CD14-positive monocyte (primary cell): ENCODE measurements at regions not wholly inside any gene's neighbourhood (a gene's known extent, or its start where the extent isn't known, plus 50 kb on each side); places are given as distances from the start of the nearest gene placed in this dataset.

Experiments used
- DNase-seq, 3 donors: peaks; one replicate each; pipeline ENCODE4 v3.0.0-alpha.2; 2011 to 2022
- H2AFZ ChIP-seq: 2 replicates; pipeline ENCODE4 v1.6.0; 2012; ENCODE audit warnings: mild to moderate bottlenecking, low read depth, low read length, inconsistent platforms; ENCODE audit not compliant: insufficient read depth, poor library complexity, severe bottlenecking
- H3K27ac ChIP-seq, 2 donors: 1 replicate in 1 of 2; 2 replicates in 1 of 2; pipeline ENCODE4 v1.5.1; 2012 to 2013; ENCODE audit warnings: low read length in 2 of 2, control low read depth in 1 of 2, inconsistent platforms in 1 of 2, low read depth in 1 of 2, mild to moderate bottlenecking in 1 of 2
- H3K27me3 ChIP-seq, 2 donors: one replicate each; pipeline versions ENCODE4 v1.6.0 to v1.6.1; 2011 to 2013; ENCODE audit warnings: low read length in 2 of 2; ENCODE audit not compliant: control insufficient read depth in 2 of 2, insufficient read depth in 2 of 2
- H3K36me3 ChIP-seq, 2 donors: replicated peaks in 1 of 2; 1 replicate in 1 of 2; 2 replicates in 1 of 2; pipeline versions ENCODE4 v1.5.1 to v1.6.1; 2012 to 2013; ENCODE audit warnings: low read length in 2 of 2, control low read depth in 1 of 2, inconsistent platforms in 1 of 2, mild to moderate bottlenecking in 1 of 2; ENCODE audit not compliant: insufficient read depth in 2 of 2, control insufficient read depth in 1 of 2
- H3K4me1 ChIP-seq, 2 donors: 1 replicate in 1 of 2; 2 replicates in 1 of 2; pipeline versions ENCODE4 v1.5.1 to v1.6.1; 2012 to 2013; ENCODE audit warnings: low read length in 2 of 2, control low read depth in 1 of 2, inconsistent platforms in 1 of 2, mild to moderate bottlenecking in 1 of 2, moderate library complexity in 1 of 2; ENCODE audit not compliant: insufficient read depth in 2 of 2, control insufficient read depth in 1 of 2
- H3K4me2 ChIP-seq: replicated peaks from 2 replicates; pipeline ENCODE3; 2012; ENCODE audit warnings: low read length, moderate library complexity, mild to moderate bottlenecking; ENCODE audit not compliant: poor library complexity, severe bottlenecking; ENCODE audit errors: extremely low read depth
- H3K4me3 ChIP-seq, 3 experiments: fragments of 200-600 bp in 1 of 3; sonication (generic) in 1 of 3; replicated peaks in 1 of 3; 1 replicate in 2 of 3; 2 replicates in 1 of 3; pipeline ENCODE4 v1.5.1; 2011 to 2013; ENCODE audit warnings: low read length in 3 of 3, mild to moderate bottlenecking in 3 of 3, control low read depth in 2 of 3, low read depth in 2 of 3, inconsistent platforms in 1 of 3, moderate library complexity in 1 of 3
- H3K79me2 ChIP-seq: 2 replicates; pipeline ENCODE4 v1.6.0; 2012; ENCODE audit warnings: mild to moderate bottlenecking, control low read depth, inconsistent platforms, low read length, moderate library complexity; ENCODE audit not compliant: insufficient read depth
- H3K9ac ChIP-seq: 2 replicates; pipeline ENCODE4 v1.6.0; 2017; ENCODE audit warnings: low read length, mild to moderate bottlenecking; ENCODE audit not compliant: insufficient read depth, poor library complexity, severe bottlenecking
- H3K9me3 ChIP-seq, 2 donors: replicated peaks in 1 of 2; 1 replicate in 1 of 2; 2 replicates in 1 of 2; pipeline versions ENCODE4 v1.5.1 to v1.6.1; 2012 to 2013; ENCODE audit warnings: low read length in 2 of 2, control low read depth in 1 of 2; ENCODE audit not compliant: control insufficient read depth in 1 of 2, insufficient read depth in 1 of 2
- H4K20me1 ChIP-seq: 2 replicates; pipeline ENCODE4 v1.6.0; 2012; ENCODE audit warnings: mild to moderate bottlenecking, low read length, control low read depth, moderate library complexity; ENCODE audit not compliant: insufficient read depth
- H3K27ac Mint-ChIP-seq, 7 donors: one replicate each; pipeline ENCODE4 v1.8.0; 2020; ENCODE audit warnings: mild to moderate bottlenecking in 7 of 7, mixed read lengths in 7 of 7, moderate library complexity in 6 of 7, inconsistent platforms in 2 of 7
- H3K27me3 Mint-ChIP-seq, 3 donors: one replicate each; pipeline ENCODE4 v1.8.0; 2021 to 2022; ENCODE audit warnings: low read depth in 3 of 3, mild to moderate bottlenecking in 3 of 3, mixed read lengths in 3 of 3, moderate library complexity in 3 of 3, inconsistent platforms in 1 of 3
- H3K36me3 Mint-ChIP-seq, 2 donors: one replicate each; pipeline ENCODE4 v1.8.0; 2020; ENCODE audit warnings: mixed read lengths in 2 of 2, inconsistent platforms in 1 of 2, mild to moderate bottlenecking in 1 of 2
- H3K4me1 Mint-ChIP-seq: one replicate; pipeline ENCODE4 v1.8.0; 2020; ENCODE audit warnings: mild to moderate bottlenecking, mixed read lengths
- H3K4me3 Mint-ChIP-seq, 2 donors: one replicate each; pipeline ENCODE4 v1.8.0; 2020; ENCODE audit warnings: mild to moderate bottlenecking in 2 of 2, mixed read lengths in 2 of 2, moderate library complexity in 1 of 2
- H3K9me3 Mint-ChIP-seq, 7 donors: one replicate each; pipeline ENCODE4 v1.8.0; 2020 to 2022; ENCODE audit warnings: mixed read lengths in 7 of 7, mild to moderate bottlenecking in 6 of 7, moderate library complexity in 6 of 7, inconsistent platforms in 2 of 7
- CTCF ChIP-seq: fragments of 200-600 bp; IDR thresholded peaks from one replicate; pipeline ENCODE4 v1.8.0; 2022; ENCODE audit warnings: antibody characterized with exemption, mild to moderate bottlenecking
- WGBS: methylation state at CpG from one replicate; pipeline ENCODE4 v1.1.5; 2013; ENCODE audit warnings: missing lambda C conversion rate; ENCODE audit not compliant: insufficient coverage; 5-methylcytosine and 5-hydroxymethylcytosine counted together
- intact Hi-C, 2 donors: fragments of 100-400 bp; cut with micrococcal nuclease; formaldehyde crosslinking; loops; one replicate each; pipeline versions ENCODE4 v1.15.0 to v1.15.1; 2023

- Histone ChIP-seq H3K36me3 (no peaks in the 10 kb centered on the region), H3K27me3 (no peaks in the 10 kb centered on the region), H3K4me1 (no peaks in the 10 kb centered on the region), H3K9me3 (no peaks in the 10 kb centered on the region), H3K4me3 (no peak overlapping the region), H3K4me2 (no peak overlapping the region), H2AFZ (no peak overlapping the region), H3K79me2 (no peaks in the 10 kb centered on the region), H3K27ac (no peak overlapping the region), H3K9ac (no peak overlapping the region), H4K20me1 (no peaks in the 10 kb centered on the region)
- peak in 2 of 3 donors; percentile 11 to 42 for DNase-seq
- intact Hi-C loops, result no loop called here
- peaks cover 0 to 4% (median 0%) of the 10 kb centered on the region in 3 donors for H3K27me3 Mint-ChIP-seq
- no CpG with 5 or more reads among the region's 2 CpGs for WGBS
- H3K4me1 Mint-ChIP-seq, result no peaks in the 10 kb centered on the region
- no peak overlapping the region for H3K27ac Mint-ChIP-seq
- H3K36me3 Mint-ChIP-seq, result no peaks in the 10 kb centered on the region
- H3K9me3 Mint-ChIP-seq, result peaks cover 0 to 9% (median 0%) of the 10 kb centered on the region in 7 donors
- peak; percentile 92 for TF ChIP-seq CTCF
- no peak overlapping the region for H3K4me3 Mint-ChIP-seq
Measured at GRCh38 chr4:103934178-103934789, 214.5 kb upstream of the TACR3 start.

- Histone ChIP-seq H3K4me1 (no peaks in the 10 kb centered on the region), H3K9ac (no peak overlapping the region), H3K4me3 (no peak overlapping the region), H3K27me3 (no peaks in the 10 kb centered on the region), H3K9me3 (no peaks in the 10 kb centered on the region), H3K36me3 (no peaks in the 10 kb centered on the region), H2AFZ (no peak overlapping the region), H3K4me2 (no peak overlapping the region), H3K27ac (no peak overlapping the region), H3K79me2 (no peaks in the 10 kb centered on the region), H4K20me1 (no peaks in the 10 kb centered on the region)
- no peak for TF ChIP-seq CTCF
- H3K4me1 Mint-ChIP-seq, result no peaks in the 10 kb centered on the region
- peaks cover 0 to 4% (median 3%) of the 10 kb centered on the region in 3 donors for H3K27me3 Mint-ChIP-seq
- H3K27ac Mint-ChIP-seq, result no peak overlapping the region
- no peak overlapping the region for H3K4me3 Mint-ChIP-seq
- DNase-seq, result no peak
- no CpG with 5 or more reads among the region's 2 CpGs for WGBS
- no peaks in the 10 kb centered on the region for H3K36me3 Mint-ChIP-seq
- intact Hi-C loops, result no loop called here
- no peaks in the 10 kb centered on the region for H3K9me3 Mint-ChIP-seq
Measured at GRCh38 chr4:103928370-103928769, 208.6 kb upstream of the TACR3 start.
